HG03469 (cell line): ENCODE measurements at regions not wholly inside any gene's neighbourhood (a gene's known extent, or its start where the extent isn't known, plus 50 kb on each side); places are given as distances from the start of the nearest gene placed in this dataset.

Experiments used
- ATAC-seq: cut with Tn5 transposase; IDR thresholded peaks from one replicate; pipeline ENCODE4 v1.9.1; 2021; ENCODE audit warnings: mild to moderate bottlenecking, moderate library complexity, moderate number of reproducible peaks; ENCODE audit not compliant: unreplicated experiment

DNA sequence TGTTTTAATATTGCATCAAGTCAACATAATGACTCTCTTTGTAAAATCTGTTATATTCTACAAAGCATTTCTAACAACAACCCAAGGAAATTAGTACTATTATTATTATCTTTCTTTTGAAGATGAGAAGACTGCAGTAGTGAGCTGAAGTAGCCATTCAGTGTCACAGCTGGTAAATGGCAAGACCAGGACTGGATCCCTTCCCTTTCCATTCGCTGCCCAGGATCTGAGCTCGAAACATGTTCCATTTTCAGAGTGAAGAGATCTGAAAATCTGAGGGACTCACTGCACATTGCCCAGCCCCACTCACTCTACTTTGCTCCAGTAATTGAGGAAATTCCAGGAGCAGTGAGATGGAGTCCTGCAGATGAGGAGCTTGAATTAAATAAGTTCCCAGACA lies 240.0 kb upstream of the BLID start:
- no peak for ATAC-seq

DNA sequence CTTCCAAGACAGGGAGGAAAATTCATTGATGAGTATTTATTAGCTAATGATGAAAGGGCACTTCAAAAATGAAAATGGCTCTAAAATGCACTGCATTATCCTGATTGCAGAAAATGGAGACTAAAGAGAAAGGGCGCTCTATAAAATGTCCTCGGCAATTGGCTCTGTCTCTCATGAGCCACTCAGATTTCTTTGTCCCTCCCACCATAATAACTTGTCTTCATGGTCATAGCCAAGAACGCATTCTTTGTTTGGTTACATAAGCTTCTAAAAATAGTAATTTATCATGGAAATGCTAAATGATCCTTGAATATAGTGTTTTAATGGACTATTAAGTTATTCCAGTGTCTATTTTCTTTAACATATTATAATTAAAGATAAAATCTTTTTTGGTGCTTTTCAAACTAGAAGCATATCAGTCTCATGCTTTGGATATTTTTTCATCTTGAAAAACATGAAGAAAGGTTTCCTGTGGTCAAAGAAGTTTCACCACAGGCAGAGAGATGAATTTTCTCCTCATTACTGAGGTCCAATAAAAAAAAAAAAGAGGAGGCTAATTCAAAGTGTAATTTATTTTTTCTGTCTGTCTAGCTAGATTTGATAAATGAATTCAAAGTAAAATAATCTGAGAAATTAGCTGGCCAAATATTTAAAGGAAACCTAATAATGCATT lies 238.1 kb upstream of the BLID start:
- ATAC-seq: no peak

DNA sequence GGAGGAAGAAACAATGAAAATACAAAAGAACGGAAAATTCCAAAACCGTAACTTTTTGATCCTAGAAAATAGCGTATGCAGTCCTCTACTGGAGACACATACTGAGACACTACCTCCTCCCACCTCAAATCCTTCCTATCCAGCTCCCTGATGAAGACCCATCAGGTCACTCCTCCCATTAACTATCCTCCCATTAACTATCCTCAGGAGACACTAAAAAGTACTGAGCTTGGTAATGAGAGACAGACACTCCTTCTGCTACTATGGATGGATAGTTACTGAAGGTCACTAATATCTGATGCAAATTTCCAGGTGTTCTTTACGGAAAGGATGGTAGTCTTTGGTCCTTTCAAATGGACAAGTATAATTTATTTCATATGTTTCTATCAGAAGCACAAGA lies 237.5 kb upstream of the BLID start:
- no peak for ATAC-seq

DNA sequence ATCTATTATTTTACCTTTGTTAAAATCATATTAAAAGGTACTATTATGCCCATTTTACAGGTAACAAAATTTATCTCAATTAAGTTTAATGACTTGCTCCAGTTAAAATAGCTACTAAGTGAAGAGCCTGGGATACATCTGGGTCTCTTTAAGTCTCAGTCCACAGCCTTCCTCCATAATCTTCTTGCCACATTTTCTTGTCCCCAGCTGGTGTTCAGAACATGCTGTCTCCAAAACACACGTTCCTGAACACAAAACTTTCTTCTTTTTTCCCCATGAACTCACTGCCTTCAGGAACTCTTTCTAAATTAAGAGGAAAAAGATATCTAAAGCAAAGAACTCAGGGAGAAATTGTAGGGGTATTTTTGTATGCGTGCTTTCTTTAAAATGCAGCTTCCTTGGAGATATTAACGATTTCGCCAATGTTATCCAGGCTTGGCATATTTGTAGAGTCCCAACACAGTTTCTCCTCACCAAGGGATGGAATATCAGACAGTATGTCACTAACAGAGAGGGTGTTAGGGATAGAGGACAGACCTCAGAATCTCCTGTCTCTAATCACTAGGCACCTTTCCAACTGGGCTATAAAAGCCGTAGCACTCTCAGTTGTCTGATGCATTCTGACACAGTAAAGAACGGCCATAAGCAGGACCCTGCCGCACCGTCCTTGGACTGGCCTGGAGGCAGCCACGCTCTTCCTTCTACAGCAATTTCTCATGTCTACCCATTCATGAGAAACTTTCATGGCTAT lies 232.8 kb upstream of the BLID start:
- ATAC-seq: no peak

DNA sequence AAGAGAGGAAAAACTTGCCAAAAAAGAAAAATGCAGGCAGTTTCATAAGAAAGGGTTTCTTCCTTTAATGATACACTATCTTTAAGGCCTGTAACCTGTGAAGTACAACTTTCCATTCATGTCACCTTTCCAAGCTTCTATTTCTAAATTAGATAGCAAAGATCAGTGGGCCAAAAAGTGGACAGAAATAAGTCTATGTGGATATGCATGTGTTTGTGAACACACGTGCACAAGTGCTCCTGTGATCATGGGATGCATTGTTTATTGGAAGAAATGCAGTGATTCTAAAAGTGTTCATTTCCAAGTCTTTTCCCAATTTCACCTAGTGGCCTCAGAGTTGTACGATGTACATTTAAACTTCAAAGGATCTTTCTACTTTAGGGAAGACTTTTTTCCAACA lies 230.0 kb upstream of the BLID start:
- no peak for ATAC-seq

DNA sequence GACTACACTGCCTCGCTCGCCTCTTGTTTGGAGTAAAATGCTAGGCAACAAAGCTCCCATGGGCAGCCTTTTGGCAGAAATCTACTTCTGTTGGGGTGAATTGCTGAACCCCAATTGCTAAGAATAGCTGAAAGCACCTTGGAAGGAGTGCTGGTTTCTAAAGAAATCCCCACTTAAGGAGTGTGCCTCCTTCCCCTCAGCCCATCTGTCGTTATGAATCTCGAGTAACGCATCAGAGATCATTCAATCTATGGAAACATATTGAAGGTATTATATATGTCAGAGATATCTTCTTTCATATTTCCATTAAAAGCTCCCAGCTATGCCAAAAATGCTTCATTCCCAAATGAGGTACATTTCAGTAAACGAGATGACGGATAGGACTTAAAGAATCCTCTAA lies 229.6 kb upstream of the BLID start:
- ATAC-seq: no peak

DNA sequence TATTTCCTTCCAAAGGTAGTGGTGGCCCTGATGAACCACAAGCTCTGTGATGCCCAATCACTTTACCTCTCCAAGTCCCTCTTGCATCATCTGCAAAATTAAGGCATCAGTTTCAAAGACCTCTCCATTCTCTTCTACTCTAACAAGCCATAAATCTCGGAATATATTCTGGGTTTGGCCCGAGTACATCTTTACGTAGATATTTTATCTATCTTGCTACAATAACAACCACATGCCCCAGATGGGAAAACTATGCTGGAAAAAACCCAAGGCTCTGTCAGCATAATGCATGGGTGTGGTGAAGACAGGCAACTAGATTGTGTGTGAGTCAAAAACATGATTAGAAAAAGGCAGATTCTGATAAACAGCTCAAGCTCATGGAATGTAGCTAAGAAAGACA lies 228.2 kb upstream of the BLID start:
- no peak for ATAC-seq

DNA sequence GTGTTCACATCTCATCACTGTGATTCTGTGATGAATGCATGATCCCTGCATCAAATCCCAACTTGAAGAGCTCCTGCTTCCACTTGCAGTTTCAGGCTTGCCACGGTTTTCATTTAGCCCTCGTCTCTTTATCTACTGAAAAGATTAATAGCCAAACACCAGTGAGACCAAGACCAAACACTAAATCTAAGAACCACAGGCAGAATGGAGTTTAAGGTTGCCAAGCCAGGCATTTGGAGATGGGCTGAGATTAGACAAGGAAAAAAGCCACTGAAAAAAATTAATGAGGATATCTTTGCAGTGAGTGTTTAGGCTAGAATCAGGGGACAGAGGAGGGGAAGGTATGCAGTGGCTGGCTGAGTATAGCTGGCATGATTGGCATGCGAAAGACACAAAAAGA lies 227.2 kb upstream of the BLID start:
- ATAC-seq: no peak

DNA sequence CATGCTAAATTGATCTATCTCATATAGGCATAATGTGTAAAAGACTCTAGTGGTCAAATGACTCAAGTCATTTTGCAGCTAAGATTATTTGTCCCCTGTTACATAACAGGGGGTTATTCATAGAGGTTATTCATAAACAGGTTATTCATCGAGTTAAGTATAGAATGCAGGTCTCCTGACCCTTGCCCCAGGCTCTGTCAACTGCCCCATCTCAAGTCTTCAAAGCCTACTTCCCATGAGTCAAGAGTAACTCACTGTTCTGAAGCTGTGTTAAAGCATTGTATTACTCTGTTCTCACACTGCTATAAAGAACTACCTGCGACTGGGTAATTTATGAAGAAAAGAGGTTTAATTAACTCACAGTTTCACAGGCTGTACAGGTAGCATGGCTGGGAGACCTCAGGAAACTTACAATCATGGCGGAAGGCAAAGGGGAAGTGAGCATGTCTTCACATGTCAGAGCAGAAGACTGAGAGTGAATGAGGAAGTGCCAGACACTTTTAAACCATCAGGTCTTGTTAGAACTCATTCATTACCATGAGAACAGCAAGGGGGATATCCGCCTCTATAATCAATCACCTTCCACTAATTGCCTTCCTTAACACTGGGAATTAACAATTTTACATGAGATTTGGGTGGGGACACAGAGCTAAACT lies 226.2 kb upstream of the BLID start:
- no peak for ATAC-seq

DNA sequence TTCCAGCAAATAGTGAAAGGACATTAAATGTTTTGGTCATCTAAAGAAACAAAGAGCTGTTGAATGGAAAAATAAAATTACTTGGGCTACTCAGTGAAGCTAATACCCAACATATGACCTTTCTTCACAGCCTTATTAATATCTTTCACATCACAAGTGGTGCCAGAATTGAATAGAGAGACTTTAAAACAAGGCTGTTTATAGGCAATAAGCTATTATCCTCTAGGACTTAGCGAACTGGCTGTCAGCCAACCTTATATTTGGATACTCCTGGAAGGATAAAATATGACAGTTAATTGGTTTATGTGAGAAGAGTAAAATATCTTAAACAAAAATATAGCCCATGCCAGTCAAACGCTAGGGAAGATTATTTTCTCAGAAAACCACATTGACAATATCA lies 225.5 kb upstream of the BLID start:
- ATAC-seq: no peak

DNA sequence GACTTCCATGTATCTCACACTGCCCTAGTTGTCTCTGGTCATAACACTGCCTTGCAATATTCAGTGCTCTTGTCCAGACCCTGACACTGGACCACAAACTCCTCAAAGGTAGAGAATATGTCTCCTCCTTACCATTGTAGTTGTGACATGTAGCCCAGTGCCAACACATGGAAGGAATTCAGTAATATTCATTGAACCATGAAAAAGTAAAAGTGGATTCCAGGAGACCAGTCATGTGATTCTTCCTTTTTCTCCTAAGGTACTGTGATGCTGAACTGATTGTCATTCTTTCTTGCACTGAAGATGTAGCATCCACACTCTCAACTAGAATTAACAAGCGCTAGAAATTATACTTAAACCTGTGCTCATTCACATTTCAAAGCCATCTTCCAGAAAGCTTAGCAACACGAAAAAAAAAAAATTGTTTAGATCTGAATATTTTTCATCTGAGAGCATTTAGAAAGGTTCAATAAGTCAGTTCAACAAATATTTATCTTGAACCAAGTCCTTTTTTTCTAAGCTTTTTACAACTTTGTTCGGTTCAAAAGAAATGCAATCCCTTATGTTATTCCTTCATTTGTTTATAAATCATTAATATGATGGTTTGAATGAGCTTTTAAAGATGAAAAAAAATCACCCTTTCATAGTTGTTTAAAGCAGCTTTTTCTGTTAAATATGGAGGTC lies 224.7 kb upstream of the BLID start:
- no peak for ATAC-seq

DNA sequence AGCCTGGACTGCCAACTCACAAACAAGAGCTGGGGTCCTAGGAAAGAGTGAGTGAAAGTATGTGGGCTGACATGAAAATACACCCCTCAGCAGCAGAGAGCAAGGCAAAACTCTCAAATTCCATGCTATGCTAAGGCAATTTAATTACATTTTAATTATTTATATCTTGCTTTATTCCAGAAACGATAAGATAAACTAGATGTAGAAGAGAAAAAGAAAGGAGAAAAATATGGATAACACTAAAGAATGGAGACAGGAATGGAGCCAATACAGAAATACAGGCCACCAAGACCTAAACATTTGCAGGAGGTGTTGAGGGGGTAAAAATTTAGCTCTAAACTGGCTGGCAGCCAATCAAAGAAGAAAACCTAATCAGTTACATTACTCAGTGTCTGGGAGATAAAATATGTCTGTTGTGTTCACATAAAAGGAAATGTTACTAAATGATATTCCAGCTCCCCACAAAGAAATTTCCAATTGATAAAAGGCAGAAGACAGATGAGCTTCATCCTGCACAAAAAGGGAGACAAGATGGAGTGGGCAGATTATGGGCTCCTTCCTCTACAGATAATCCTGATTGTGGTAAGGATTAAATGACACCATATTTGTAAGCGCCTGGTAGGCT lies 223.5 kb upstream of the BLID start:
- no peak for ATAC-seq

DNA sequence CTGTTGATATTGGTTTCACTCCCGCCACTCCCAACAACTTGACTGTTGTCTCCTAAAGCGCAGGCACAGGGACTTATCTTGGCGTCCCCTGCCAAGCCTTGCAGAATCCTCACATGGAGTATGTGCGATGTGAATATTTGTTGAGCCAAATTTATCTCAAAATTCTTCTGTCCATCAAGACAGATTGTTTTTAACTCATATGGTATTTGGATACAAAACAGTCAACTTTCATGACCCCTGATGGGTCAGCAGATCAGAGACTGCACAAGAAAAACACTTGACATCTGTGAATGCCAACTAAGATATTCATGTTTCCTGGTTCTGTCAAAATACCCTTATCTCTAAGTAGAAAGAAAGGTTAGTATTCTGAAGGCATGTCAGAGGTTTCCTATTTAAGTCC lies 221.7 kb upstream of the BLID start:
- no peak for ATAC-seq

DNA sequence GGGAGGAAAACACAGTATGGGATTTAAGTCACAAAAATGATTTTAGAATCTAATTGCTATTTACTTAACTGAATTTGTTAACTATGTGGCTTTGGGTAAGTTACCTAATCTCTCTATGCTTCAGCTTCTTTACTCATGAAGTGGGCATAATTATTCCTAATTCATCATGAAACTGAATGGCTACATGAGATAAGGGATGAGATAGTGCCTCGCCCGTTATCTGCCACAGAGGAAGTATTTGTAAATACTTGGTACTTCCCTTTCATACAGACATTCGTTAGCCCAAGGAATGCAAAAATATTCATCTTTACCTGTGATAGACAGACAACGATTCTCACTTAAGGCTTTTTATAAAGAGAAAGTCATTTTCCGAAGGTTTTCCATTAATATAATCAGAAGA lies 221.2 kb upstream of the BLID start:
- ATAC-seq: no peak

DNA sequence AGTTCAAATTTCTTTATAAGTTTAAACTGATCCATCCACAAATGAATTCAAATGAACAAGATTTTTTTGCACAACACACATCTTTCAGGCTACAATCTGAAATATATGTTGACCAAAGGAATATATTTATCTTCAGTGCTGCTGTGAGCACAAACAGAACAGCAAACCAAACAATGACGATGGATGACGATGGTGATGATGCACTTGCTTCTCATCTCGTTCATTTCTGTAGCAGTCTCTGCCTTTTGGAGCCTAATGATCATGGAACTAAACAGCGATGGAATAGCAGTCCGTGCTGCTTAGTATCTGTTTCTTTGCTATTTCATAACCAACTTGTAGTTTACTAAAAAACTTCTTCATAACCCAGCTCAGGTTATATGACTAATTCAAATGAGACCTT lies 220.7 kb upstream of the BLID start:
- no peak for ATAC-seq

DNA sequence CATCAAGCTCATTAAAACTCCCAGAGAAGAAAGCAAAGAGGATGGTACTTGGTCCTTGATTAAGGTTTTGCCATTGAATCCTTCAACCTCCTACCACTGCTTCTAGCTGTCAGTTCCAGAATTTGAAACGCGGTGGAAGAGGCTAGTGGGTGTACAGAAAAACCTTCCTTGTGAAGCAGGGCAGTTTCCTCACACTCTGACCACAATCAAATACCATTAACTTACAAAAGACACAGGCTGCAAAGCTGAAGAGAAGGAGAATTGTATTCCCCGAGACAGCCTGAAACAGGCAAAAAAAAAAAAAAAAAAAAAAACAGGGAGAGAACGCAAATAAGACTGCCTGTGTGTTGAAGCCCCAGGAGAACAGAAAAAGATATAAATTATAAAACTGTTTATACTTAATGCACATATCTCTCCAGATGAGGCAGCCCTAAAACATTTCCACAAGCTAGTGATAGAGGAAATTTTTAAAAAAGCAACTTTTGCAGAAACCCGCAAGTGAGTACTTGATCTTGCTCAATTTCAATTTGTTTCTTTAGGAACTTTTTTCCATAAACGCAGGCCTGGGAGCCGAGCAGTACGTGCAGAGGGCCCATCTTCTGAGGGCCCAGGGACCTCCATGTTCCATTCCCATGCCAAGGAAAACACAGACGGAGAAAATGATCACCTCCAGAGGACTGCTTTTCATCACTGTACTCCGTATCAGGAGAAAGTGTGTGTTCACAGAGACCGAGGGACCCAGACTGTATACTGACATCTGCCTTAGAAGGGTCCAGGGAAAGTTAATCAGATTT lies 218.7 kb upstream of the BLID start:
- no peak for ATAC-seq

DNA sequence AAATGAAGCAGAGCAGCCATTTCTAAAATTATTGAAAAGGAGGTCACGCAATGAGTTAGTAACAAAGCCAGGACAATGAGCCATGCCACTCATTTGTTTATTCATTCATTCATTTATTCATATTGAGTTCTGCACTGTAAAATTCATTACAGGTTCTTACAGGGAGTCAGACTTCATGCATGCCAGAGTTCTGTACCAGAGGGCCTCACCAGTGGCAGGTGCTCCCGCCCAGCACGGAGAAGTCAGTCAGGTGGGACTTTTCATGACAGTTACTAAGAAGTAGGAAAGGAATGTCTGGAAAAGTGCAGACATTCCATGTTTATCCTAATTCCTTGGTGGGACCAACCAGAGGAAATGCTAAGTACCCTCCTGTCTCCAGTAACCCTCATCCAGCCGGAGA lies 217.5 kb upstream of the BLID start:
- ATAC-seq: no peak

DNA sequence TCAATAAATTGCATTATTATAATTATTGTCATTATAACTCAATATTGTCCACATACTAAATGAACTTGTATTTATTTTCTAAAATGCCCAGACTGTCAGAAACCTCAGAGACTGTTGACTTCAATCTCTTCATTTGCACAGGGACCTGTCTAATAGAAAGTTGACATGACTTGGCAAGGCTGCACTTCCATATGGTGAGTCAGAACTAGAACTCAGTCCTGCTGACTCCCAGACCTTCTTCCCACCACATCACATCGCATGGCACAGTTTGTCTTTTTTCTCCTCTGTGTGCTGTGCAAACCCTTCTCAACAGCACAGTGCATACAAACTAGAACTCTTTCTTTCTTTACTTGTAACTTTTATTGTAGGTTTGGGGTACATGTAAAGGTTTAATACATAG lies 215.1 kb upstream of the BLID start:
- ATAC-seq: no peak

DNA sequence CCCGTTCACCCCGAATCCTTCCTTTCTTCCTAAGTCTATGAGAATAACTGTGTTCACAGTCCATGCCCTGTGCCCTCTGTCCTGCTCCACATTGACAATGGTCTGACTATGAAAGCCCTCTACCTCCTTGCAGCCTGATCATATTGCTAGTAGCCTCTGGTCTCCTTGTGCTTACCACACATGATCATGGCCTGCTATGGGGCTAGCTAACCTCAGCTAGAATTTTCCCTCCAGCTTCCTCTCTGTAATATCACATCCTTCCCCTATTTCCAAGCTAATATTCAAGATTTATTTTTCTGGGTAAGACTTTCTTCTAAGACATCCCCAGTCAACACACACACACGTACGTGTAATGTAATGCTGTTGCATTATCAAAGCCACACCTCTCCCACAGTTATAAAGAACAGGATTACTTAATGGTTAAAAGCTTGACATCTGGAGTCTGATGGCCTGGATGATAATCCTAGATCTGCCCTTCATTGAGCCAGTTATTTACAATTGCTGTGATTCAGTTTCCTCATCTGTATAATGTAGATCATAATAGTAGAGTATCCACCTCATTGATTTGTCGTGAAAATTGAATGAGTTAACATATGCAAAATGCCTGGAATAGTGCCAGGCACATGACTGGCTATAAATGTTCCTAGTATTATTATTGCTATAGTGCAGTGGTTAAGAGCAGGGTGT lies 214.4 kb upstream of the BLID start:
- no peak for ATAC-seq

DNA sequence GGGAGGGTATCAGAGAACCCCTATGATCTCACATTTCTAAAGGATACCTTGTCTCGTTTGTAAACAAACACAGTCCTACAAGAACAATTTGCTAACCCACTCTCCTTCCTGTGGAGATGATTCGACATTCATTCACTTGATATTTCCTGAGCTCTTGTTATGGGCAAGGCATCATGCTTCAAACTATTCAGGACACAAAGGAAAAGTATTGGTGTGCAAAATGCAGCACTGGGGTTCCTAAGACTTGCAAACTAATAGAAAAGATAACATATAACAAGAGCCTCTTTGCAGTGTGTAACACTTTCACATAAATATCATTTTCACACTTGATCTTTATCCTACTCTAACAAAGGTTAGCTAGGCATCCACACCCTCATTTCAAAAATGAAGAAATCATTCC lies 211.5 kb upstream of the BLID start:
- ATAC-seq: no peak
